ENCODE measurements at regions not wholly inside any gene's neighbourhood (a gene's known extent, or its start where the extent isn't known, plus 50 kb on each side); places are given as distances from the start of the nearest gene placed in this dataset.

- ChIA-PET CTCF (no interaction called here), POLR2A (no interaction called here)
- Histone ChIP-seq H3K27me3 (ENCODE audit: control insufficient read depth, insufficient read depth, low read length) (no peaks in the 10 kb centered on the region), H3K36me3 (ENCODE audit: control insufficient read depth, insufficient read depth, low read length) (no peaks in the 10 kb centered on the region), H3K4me3 (ENCODE audit: low read depth, low read length) (no peak overlapping the region)
- no peak for DNase-seq (ENCODE audit: low read depth)
- TF ChIP-seq, protein P1, sequence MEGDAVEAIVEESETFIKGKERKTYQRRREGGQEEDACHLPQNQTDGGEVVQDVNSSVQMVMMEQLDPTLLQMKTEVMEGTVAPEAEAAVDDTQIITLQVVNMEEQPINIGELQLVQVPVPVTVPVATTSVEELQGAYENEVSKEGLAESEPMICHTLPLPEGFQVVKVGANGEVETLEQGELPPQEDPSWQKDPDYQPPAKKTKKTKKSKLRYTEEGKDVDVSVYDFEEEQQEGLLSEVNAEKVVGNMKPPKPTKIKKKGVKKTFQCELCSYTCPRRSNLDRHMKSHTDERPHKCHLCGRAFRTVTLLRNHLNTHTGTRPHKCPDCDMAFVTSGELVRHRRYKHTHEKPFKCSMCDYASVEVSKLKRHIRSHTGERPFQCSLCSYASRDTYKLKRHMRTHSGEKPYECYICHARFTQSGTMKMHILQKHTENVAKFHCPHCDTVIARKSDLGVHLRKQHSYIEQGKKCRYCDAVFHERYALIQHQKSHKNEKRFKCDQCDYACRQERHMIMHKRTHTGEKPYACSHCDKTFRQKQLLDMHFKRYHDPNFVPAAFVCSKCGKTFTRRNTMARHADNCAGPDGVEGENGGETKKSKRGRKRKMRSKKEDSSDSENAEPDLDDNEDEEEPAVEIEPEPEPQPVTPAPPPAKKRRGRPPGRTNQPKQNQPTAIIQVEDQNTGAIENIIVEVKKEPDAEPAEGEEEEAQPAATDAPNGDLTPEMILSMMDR (IDR thresholded peaks at IDR 0.05; ENCODE audit: insufficient read depth, low read depth, low read length): no peak
Observed at GRCh38 chr19:30161770-30162169, 210.4 kb upstream of the ZNF536 start.

GRCh38 chr19:30162718-30163117, 209.5 kb upstream of the ZNF536 start:
- Histone ChIP-seq H3K27me3 (ENCODE audit: control insufficient read depth, insufficient read depth, low read length) (no peaks in the 10 kb centered on the region), H3K36me3 (ENCODE audit: control insufficient read depth, insufficient read depth, low read length) (no peaks in the 10 kb centered on the region), H3K4me3 (ENCODE audit: low read depth, low read length) (no peak overlapping the region)
- POLR2A ChIA-PET: no interaction called here
- TF ChIP-seq, protein P1 (IDR thresholded peaks at IDR 0.05; ENCODE audit: insufficient read depth, low read depth, low read length): no peak
- CTCF ChIA-PET: no interaction called here
- no peak for DNase-seq (ENCODE audit: low read depth)

DNA sequence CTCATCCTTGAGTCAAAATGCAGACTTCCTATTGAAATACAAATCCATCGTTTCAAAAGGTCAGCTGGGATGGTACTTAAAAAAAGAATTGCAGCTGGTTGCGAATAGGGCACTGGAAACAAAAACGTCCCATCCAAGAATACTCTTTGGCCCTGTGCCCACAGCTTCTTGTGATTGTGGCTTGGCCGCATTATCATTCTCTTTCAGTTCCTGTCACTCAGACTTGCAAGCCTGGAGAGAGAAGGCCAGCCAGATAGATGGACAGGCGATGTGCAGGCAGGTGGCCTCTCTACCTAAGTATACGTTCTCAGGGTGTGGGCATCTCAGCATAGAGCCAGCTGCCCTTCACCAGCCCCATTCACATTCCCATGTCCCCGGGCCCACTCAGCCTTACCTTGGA, 208.5 kb upstream of the ZNF536 start:
- no peak overlapping the region for H3K4me3 ChIP-seq (ENCODE audit: low read depth, low read length)
- POLR2A ChIA-PET: no interaction called here
- TF ChIP-seq, protein P1 (IDR thresholded peaks at IDR 0.05; ENCODE audit: insufficient read depth, low read depth, low read length): no peak
- CTCF ChIA-PET: no interaction called here
- no peaks in the 10 kb centered on the region for H3K27me3 ChIP-seq (ENCODE audit: control insufficient read depth, insufficient read depth, low read length)
- DNase-seq (ENCODE audit: low read depth): no peak
- no peaks in the 10 kb centered on the region for H3K36me3 ChIP-seq (ENCODE audit: control insufficient read depth, insufficient read depth, low read length)

GRCh38 chr19:30165228-30165813, 206.9 kb upstream of the ZNF536 start:
- no peak for DNase-seq (ENCODE audit: low read depth)
- no peaks in the 10 kb centered on the region for H3K36me3 ChIP-seq (ENCODE audit: control insufficient read depth, insufficient read depth, low read length)
- no peak overlapping the region for H3K4me3 ChIP-seq (ENCODE audit: low read depth, low read length)
- ChIA-PET CTCF (no interaction called here), POLR2A (no interaction called here)
- H3K27me3 ChIP-seq (ENCODE audit: control insufficient read depth, insufficient read depth, low read length): no peaks in the 10 kb centered on the region
- TF ChIP-seq, protein P1 (IDR thresholded peaks at IDR 0.05; ENCODE audit: insufficient read depth, low read depth, low read length): no peak

DNA sequence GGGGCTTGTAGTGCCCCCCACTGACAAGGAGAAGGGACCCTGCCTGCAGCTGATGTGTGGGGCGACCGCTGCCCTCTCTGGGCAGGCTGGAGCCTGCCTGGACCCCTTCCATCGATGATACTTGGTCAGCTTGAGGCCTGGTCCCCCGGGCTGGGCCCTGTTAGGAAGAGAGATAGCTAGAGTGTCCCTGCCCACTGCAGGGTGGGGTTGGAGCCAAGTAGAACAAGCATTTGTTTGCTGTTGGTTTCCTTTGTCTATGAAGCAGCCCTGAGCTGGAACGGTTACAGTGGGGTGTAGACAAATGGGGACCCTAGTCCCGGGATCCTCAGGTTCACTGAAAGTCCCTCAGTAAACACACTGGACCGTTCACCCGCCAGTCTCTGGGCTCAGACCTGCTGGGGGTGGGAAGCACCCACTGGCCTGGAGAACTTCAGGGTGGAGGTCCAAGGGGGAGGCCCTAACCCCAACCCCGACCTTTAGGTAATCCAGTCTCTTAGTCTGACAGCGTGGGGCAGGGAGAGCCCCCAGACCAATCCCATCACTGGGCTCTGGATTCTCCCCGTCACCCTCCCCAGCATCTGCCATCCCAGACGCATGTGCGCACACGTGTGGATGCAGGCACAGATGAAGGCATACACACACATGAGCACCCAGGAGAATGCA, 204.8 kb upstream of the ZNF536 start:
- Histone ChIP-seq H3K4me3 (ENCODE audit: low read depth, low read length) (no peak overlapping the region), H3K27me3 (ENCODE audit: control insufficient read depth, insufficient read depth, low read length) (no peaks in the 10 kb centered on the region), H3K36me3 (ENCODE audit: control insufficient read depth, insufficient read depth, low read length) (no peaks in the 10 kb centered on the region)
- no peak for DNase-seq (ENCODE audit: low read depth)
- POLR2A ChIA-PET: no interaction called here
- CTCF ChIA-PET: interaction anchor here (0.5 kb wide), 1 partner anchor 47 kb away, joined by 3 read pairs; no protein-coding TSS in a partner anchor
- TF ChIP-seq, protein P1 (IDR thresholded peaks at IDR 0.05; ENCODE audit: insufficient read depth, low read depth, low read length): no peak
